OCI-LY7 (cell line): ENCODE measurements at regions not wholly inside any gene's neighbourhood (a gene's known extent, or its start where the extent isn't known, plus 50 kb on each side); places are given as distances from the start of the nearest gene placed in this dataset.
A peak's percentile ranks its signal among the peaks of the same experiment; 100 is the strongest.
"Not testable (repeated sequence)": the region's sequence is repeated elsewhere in the genome, so short reads cannot be mapped to it uniquely, and the experiment has no call there.

Source experiments
- BruUV-seq: library from RNA; stranded (reverse); fragments of 400-500 nt; replicated peaks from 2 replicates; lab custom pipeline; 2021; lab: Mats Ljungman, UMichigan
- CTCF ChIA-PET: fragments of 300-600 bp; sonication (Branson Sonifier 250); formaldehyde crosslinking; loops from one replicate; lab custom pipeline; 2022; ENCODE audit warnings: antibody characterized with exemption; ENCODE audit not compliant: unreplicated experiment; lab: Charles Lee
- POLR2A ChIA-PET: fragments of 300-600 bp; sonication (Branson Sonifier 250); formaldehyde crosslinking; loops from one replicate; lab custom pipeline; 2022; ENCODE audit warnings: antibody characterized with exemption; lab: Charles Lee
- DNase-seq: peaks from one replicate; pipeline ENCODE4 v3.0.0-alpha.2; 2015; ENCODE audit warnings: low spot score
- H2AFZ ChIP-seq: fragments of 200-600 bp; sonication (generic), shearing (Covaris generic); 2 replicates; pipeline ENCODE4 v1.6.1; 2014; ENCODE audit warnings: mild to moderate bottlenecking, antibody characterized with exemption, low read length, moderate library complexity
- H3K27ac ChIP-seq: fragments of 200-600 bp; sonication (generic); 2 replicates; pipeline ENCODE4 v1.5.1; 2014; ENCODE audit warnings: mixed run types, low read depth, mild to moderate bottlenecking, moderate library complexity, low read length, inconsistent platforms; ENCODE audit not compliant: poor library complexity, severe bottlenecking
- H3K36me3 ChIP-seq: fragments of 200-600 bp; sonication (generic); 2 replicates; pipeline ENCODE4 v1.6.1; 2014; ENCODE audit warnings: mild to moderate bottlenecking, antibody characterized with exemption, low read length, moderate library complexity, mixed read lengths; ENCODE audit not compliant: insufficient read depth
- H3K4me1 ChIP-seq: fragments of 200-600 bp; sonication (generic); 2 replicates; pipeline ENCODE4 v1.5.1; 2014; ENCODE audit warnings: mild to moderate bottlenecking, low read length; ENCODE audit not compliant: insufficient read depth, poor library complexity, severe bottlenecking
- H3K4me2 ChIP-seq: fragments of 200-600 bp; sonication (generic); 2 replicates; pipeline ENCODE4 v1.6.1; 2014; ENCODE audit warnings: mild to moderate bottlenecking, low read length
- H3K4me3 ChIP-seq: fragments of 200-600 bp; sonication (generic); 2 replicates; pipeline ENCODE4 v1.5.1; 2014; ENCODE audit warnings: mild to moderate bottlenecking, low read depth, low read length; ENCODE audit not compliant: poor library complexity, severe bottlenecking
- H3K79me2 ChIP-seq: fragments of 200-600 bp; sonication (generic); 2 replicates; pipeline ENCODE4 v1.6.1; 2016; ENCODE audit warnings: low read depth, mild to moderate bottlenecking, low read length, moderate library complexity, mixed read lengths; ENCODE audit not compliant: insufficient read depth
- H3K9me2 ChIP-seq: fragments of 200-600 bp; sonication (generic); 2 replicates; pipeline ENCODE4 v1.6.1; 2016; ENCODE audit warnings: mild to moderate bottlenecking, low read length, mixed read lengths; ENCODE audit not compliant: insufficient read depth
- H3K9me3 ChIP-seq: fragments of 200-600 bp; sonication (generic); 2 replicates; pipeline ENCODE4 v1.6.1; 2014; ENCODE audit warnings: mild to moderate bottlenecking, mixed run types, low read length, mixed read lengths
- H4K20me1 ChIP-seq: fragments of 200-600 bp; sonication (generic); 2 replicates; pipeline ENCODE4 v1.6.1; 2014; ENCODE audit warnings: mild to moderate bottlenecking, antibody characterized with exemption, low read length, moderate library complexity, mixed read lengths; ENCODE audit not compliant: insufficient read depth
- CTCF ChIP-seq: fragments of 200-600 bp; sonication (generic); conservative IDR thresholded peaks from 2 replicates; pipeline ENCODE4 v1.5.1; 2014; ENCODE audit warnings: mild to moderate bottlenecking, antibody characterized with exemption, low read length, moderate library complexity, mixed read lengths
- EZH2phosphoT487 ChIP-seq: fragments of 200-600 bp; sonication (generic); IDR thresholded peaks from 2 replicates; pipeline ENCODE4 v1.6.1; 2018; ENCODE audit warnings: low read depth, borderline replicate concordance, mild to moderate bottlenecking, mixed run types, antibody characterized with exemption, low read length, moderate library complexity, mixed read lengths
- intact Hi-C: fragments of 100-400 bp; cut with micrococcal nuclease; formaldehyde crosslinking; loops from one replicate; pipeline ENCODE4 v1.10.0; 2022; ENCODE audit not compliant: unreplicated experiment

GRCh38 chr10:29772403-29772802 lies 137.6 kb upstream of the SVIL start:
- POLR2A ChIA-PET, result interaction anchor here (0.6 kb wide), 1 partner anchor 23 kb away, joined by 3 read pairs; no protein-coding TSS in a partner anchor
- H3K4me3 ChIP-seq, result no peak overlapping the region
- DNase-seq, result peak; percentile 18
- no peaks in the 10 kb centered on the region for H3K36me3 ChIP-seq
- TF ChIP-seq CTCF (no peak), EZH2phosphoT487 (no peak)
- intact Hi-C loops, result no loop called here
- H3K9me2 ChIP-seq, result no peaks in the 10 kb centered on the region
- H3K4me1 ChIP-seq, result no peaks in the 10 kb centered on the region
- no peaks in the 10 kb centered on the region for H4K20me1 ChIP-seq
- peak overlapping the region; percentile 7; the same call in 1 of the 2 replicates for H3K4me2 ChIP-seq
- H3K9me3 ChIP-seq, result no peaks in the 10 kb centered on the region
- H3K79me2 ChIP-seq, result no peaks in the 10 kb centered on the region
- H3K27ac ChIP-seq, result no peak overlapping the region
- CTCF ChIA-PET, result no interaction called here
- peak overlapping the region; percentile 49 for H2AFZ ChIP-seq
- BruUV-seq, result no TSS peak

- intact Hi-C loops, result no loop called here
- no peak for DNase-seq
- H3K4me3 ChIP-seq, result no peak overlapping the region
- H3K79me2 ChIP-seq, result no peaks in the 10 kb centered on the region
- no peak overlapping the region for H3K4me2 ChIP-seq
- no peaks in the 10 kb centered on the region for H3K36me3 ChIP-seq
- TF ChIP-seq CTCF (no peak), EZH2phosphoT487 (no peak)
- H3K27ac ChIP-seq, result no peak overlapping the region
- H3K9me3 ChIP-seq, result no peaks in the 10 kb centered on the region
- H4K20me1 ChIP-seq, result no peaks in the 10 kb centered on the region
- H2AFZ ChIP-seq, result no peak overlapping the region
- ChIA-PET CTCF (no interaction called here), POLR2A (no interaction called here)
- H3K9me2 ChIP-seq, result no peaks in the 10 kb centered on the region
- no peaks in the 10 kb centered on the region for H3K4me1 ChIP-seq
- BruUV-seq, result no TSS peak
Observed at GRCh38 chr10:29771376-29771775, 136.6 kb upstream of the SVIL start.

GRCh38 chr10:29769277-29769676 lies 134.5 kb upstream of the SVIL start:
- H3K4me2 ChIP-seq, H3K79me2 ChIP-seq, H3K4me3 ChIP-seq, DNase-seq, POLR2A ChIA-PET, H2AFZ ChIP-seq, BruUV-seq, H3K9me2 ChIP-seq, H3K9me3 ChIP-seq, intact Hi-C loops, H4K20me1 ChIP-seq, H3K36me3 ChIP-seq, H3K4me1 ChIP-seq, H3K27ac ChIP-seq, CTCF ChIA-PET: not testable (repeated sequence)
